RWPE1 (cell line): ENCODE measurements at regions not wholly inside any gene's neighbourhood (a gene's known extent, or its start where the extent isn't known, plus 50 kb on each side); places are given as distances from the start of the nearest gene placed in this dataset.
"Not testable (repeated sequence)": the region's sequence is repeated elsewhere in the genome, so short reads cannot be mapped to it uniquely, and the experiment has no call there.

Experiments
- CTCF ChIA-PET: fragments of 350-600 bp; sonication (Branson Sonifier 250); formaldehyde crosslinking; extraction: SDS; loops from one replicate; lab custom pipeline; 2021; lab: Yijun Ruan, JAX
- POLR2A ChIA-PET: fragments of 400-600 bp; formaldehyde crosslinking; extraction: SDS; loops from one replicate; lab custom pipeline; 2020; ENCODE audit warnings: antibody characterized with exemption; ENCODE audit not compliant: low non-redundant PET; lab: Yijun Ruan, JAX
- DNase-seq: peaks from one replicate; pipeline ENCODE4 v3.0.0; 2012; ENCODE audit warnings: low spot score
- H3K27ac ChIP-seq: fragments of 450-650 bp; 2 replicates; pipeline ENCODE4 v1.5.1; 2017
- TF ChIP-seq, protein P1 (sequence below): fragments of 450-650 bp; conservative IDR thresholded peaks from 2 replicates; pipeline ENCODE4 v1.5.1; 2017; ENCODE audit warnings: low read depth, mild to moderate bottlenecking

DNA sequence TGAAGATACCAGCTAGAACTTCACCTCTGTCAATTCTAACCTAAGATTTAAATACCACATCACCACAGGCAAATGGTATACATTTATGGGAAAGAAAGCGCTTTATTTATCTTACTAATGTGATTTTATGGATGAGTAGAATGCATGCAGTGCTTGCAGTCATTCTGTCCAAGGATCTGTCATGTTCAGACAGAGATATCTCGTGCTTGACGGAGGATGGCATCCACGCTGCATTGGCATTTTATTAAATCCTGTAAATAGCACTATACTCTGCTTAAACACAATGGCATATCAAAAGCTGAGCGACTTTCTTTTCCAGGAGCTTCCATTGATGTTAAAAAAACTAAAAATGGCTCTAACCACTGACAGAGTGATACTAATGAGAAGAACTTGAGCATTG, 133.7 kb upstream of the CAV2 start:
- no peak for DNase-seq
- H3K27ac ChIP-seq: no peak overlapping the region
- TF ChIP-seq, protein P1, sequence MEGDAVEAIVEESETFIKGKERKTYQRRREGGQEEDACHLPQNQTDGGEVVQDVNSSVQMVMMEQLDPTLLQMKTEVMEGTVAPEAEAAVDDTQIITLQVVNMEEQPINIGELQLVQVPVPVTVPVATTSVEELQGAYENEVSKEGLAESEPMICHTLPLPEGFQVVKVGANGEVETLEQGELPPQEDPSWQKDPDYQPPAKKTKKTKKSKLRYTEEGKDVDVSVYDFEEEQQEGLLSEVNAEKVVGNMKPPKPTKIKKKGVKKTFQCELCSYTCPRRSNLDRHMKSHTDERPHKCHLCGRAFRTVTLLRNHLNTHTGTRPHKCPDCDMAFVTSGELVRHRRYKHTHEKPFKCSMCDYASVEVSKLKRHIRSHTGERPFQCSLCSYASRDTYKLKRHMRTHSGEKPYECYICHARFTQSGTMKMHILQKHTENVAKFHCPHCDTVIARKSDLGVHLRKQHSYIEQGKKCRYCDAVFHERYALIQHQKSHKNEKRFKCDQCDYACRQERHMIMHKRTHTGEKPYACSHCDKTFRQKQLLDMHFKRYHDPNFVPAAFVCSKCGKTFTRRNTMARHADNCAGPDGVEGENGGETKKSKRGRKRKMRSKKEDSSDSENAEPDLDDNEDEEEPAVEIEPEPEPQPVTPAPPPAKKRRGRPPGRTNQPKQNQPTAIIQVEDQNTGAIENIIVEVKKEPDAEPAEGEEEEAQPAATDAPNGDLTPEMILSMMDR: no peak
- ChIA-PET CTCF (no interaction called here), POLR2A (no interaction called here)

DNA sequence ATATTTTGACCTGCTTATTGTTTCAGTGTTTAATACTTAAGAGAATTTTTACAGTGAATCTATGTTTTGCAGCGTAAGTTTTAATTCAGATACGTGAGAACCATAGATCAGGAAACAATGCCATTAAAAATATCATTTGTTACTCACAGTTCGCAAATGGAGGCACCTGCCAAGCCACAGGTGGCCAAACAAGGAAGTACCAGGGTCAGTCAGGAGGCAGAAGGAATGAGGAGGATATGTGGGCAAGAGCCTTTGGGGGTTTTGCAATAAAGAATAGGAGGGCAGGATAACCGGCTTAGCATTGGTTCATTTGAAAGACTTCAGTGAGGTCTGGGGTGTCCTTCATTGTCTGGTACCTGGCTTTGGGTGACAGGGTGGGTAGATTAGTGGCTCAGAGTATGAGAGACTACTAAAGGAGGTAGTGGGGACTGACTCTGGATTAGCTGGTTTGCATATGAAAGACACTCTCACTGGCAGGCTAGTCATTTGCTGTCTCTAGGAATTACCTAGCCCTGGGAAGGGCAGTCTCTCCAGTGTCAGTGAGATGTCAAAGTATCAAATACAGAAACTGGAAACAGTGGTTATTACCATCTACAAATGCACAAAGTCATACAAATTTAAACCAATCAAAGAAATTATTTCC, 132.2 kb upstream of the CAV2 start:
- DNase-seq: no peak
- POLR2A ChIA-PET: no interaction called here
- TF ChIP-seq, protein P1: no peak
- CTCF ChIA-PET: no interaction called here
- no peak overlapping the region for H3K27ac ChIP-seq

DNA sequence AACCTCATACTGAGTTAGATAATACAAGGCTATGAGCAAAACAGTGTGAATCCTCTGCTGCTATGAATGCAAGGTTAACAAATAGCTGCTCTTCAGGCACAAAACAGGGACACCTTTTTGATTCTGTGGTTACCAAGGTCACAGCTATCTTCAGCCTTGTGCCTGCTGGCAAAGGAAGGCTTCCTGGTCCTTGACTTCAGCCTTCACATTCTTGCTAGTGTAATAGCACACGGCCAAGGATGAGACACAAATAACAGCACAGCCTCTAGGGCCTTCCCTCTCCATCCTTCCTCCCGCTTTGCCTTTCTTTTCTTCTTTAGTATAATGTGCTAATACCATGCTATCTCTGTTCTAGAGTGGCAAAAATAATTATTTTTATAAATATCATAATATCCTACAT, 130.6 kb upstream of the CAV2 start:
- H3K27ac ChIP-seq: no peak overlapping the region
- POLR2A ChIA-PET: no interaction called here
- CTCF ChIA-PET: no interaction called here
- DNase-seq: no peak
- TF ChIP-seq, protein P1: no peak

DNA sequence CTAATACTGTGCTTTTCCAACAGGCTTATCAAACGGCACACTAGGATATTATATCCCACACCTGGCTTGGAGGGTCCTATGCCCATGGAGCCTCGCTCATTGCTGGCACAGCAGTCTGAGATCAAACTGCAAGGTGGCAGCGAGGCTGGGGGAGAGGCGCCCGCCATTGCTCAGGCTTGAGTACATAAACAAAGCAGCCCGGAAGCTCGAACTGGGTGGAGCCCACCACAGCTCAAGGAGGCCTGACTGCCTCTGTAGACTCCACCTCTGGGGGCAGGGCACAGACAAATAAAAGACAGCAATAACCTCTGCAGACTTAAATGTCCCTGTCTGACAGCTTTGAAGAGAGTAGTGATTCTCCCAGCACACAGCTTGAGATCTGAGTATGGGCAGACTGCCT, 128.0 kb upstream of the CAV2 start:
- CTCF ChIA-PET, H3K27ac ChIP-seq, POLR2A ChIA-PET, DNase-seq: not testable (repeated sequence)

DNA sequence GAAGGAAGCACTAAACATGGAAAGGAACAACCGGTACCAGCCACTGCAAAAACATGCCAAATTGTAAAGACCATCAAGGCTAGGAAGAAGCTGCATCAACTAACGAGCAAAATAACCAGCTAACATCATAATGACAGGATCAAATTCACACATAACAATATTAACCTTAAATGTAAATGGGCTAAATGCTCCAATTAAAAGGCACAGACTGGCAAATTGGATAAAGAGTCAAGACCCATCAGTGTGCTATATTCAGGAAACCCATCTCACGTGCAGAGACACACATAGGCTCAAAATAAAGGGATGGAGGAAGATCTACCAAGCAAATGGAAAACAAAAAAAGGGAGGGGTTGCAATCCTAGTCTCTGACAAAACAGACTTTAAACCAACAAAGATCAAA, 126.3 kb upstream of the CAV2 start:
- H3K27ac ChIP-seq, POLR2A ChIA-PET, DNase-seq, CTCF ChIA-PET: not testable (repeated sequence)

DNA sequence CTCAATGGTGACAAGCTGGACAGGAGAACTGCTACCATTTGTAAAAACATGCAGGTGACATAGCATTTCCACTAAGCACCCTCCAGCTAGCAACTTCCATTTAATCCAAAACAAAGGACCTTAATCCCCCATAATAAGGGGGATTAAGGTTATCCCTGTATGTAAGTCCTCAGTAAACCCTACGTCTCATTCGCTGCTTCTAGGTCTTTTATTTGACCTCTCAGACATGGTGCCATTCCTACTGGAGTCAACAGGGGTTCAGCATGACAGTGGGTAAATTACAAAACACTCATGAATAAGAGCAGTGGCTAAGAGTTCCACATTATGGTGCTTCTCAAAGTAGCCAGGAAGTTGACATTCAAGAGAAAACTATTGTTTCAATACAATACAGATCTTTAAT, 121.8 kb upstream of the CAV2 start:
- TF ChIP-seq, protein P1: no peak
- no peak overlapping the region for H3K27ac ChIP-seq
- POLR2A ChIA-PET: no interaction called here
- DNase-seq: no peak
- CTCF ChIA-PET: no interaction called here

DNA sequence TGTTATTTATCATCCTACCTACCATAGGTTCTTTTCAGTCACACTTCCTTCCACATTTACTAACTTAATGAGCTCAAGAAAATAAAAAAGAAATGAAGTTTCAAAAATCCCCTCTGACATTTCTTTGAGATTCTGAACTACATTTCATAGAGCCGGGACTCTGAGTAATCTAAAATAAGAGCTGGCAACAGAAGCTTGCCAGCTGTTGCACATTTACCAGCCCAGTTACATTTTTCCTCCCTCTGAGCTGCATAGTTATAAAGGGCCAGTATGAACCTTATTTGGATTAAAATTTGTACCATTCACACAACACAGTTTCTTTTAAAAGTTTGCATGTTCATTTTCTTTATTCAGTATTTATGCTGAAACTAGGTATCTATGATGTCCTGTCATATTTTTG, 119.5 kb upstream of the CAV2 start:
- POLR2A ChIA-PET: no interaction called here
- TF ChIP-seq, protein P1: no peak
- CTCF ChIA-PET: interaction anchor here (0.6 kb wide), 2 partner anchors 63 to 167 kb away, joined by 5 read pairs; no protein-coding TSS in a partner anchor
- no peak for DNase-seq
- no peak overlapping the region for H3K27ac ChIP-seq
